ENCODE measurements at regions not wholly inside any gene's neighbourhood (a gene's known extent, or its start where the extent isn't known, plus 50 kb on each side); places are given as distances from the start of the nearest gene placed in this dataset.

DNA sequence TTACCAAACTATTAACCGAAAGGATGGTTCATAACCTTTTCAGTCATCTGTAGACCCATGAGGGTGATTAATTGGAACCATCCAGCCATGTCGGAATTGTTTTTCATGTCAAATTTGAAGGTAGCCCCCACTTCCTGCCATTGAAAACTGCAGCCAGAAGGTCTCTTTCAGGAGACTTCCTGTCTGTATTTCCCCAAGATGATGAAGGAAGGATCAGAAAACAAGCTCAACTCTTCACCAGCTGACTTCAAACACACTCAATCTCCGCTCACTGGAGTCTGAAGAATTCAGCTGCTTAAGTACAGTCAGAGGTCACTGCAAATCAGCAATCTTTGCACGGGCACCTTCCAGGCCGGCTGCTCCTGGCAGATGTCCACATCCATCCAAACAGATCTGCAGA, 291.7 kb upstream of the NPVF start:
- TF ChIP-seq POLR2AphosphoS5 (IDR thresholded peaks at IDR 0.05; ENCODE audit: borderline replicate concordance, low read depth, low read length) (no peak), FOXP2 (optimal IDR thresholded peaks at IDR 0.05; ENCODE audit: control extremely low read depth, extremely low read length, insufficient read depth) (no peak)

Data from SK-N-MC (cell line).